ENCODE measurements at regions not wholly inside any gene's neighbourhood (a gene's known extent, or its start where the extent isn't known, plus 50 kb on each side); places are given as distances from the start of the nearest gene placed in this dataset.

GRCh38 chr20:1827510-1827973 is 67.7 kb upstream of the SIRPA start:
- ATAC-seq (no peak), DNase-seq (no peak)
- no peak overlapping the region for H3K4me3 ChIP-seq
- TF ChIP-seq POLR2A (IDR thresholded peaks at IDR 0.05), result no peak
- no peak for TF ChIP-seq CTCF (IDR thresholded peaks at IDR 0.05 in 4 of 5, conservative IDR thresholded peaks at IDR 0.05 in 1 of 5)
- H3K36me3 ChIP-seq, result no peaks in the 10 kb centered on the region
- peaks cover 7 to 8% of the 10 kb centered on the region in 2 donors for H3K4me1 ChIP-seq
- no peaks in the 10 kb centered on the region for H3K27me3 ChIP-seq
- intact Hi-C loops (cut with DNase I; ENCODE audit: low total_unique reads) (no loop called here), in situ Hi-C loops (cut with MboI; ENCODE audit: low sequenced_read_pairs in 4 of 4) (no loop called here)
- H3K9me3 ChIP-seq, result no peaks in the 10 kb centered on the region
- H3K27ac ChIP-seq, result no peak overlapping the region

- no peak overlapping the region for H3K4me3 ChIP-seq
- H3K4me1 ChIP-seq, result peaks cover 7 to 8% of the 10 kb centered on the region in 2 donors
- ATAC-seq (no peak), DNase-seq (no peak)
- H3K36me3 ChIP-seq, result no peaks in the 10 kb centered on the region
- H3K27me3 ChIP-seq, result no peaks in the 10 kb centered on the region
- H3K9me3 ChIP-seq, result no peaks in the 10 kb centered on the region
- TF ChIP-seq POLR2A (IDR thresholded peaks at IDR 0.05), result no peak
- TF ChIP-seq CTCF (IDR thresholded peaks at IDR 0.05 in 4 of 5, conservative IDR thresholded peaks at IDR 0.05 in 1 of 5), result no peak
- H3K27ac ChIP-seq, result no peak overlapping the region
- in situ Hi-C loops (cut with MboI; ENCODE audit: low sequenced_read_pairs in 4 of 4) (no loop called here), intact Hi-C loops (cut with DNase I; ENCODE audit: low total_unique reads) (no loop called here)
These were observed 69.2 kb upstream of the SIRPA start for GRCh38 chr20:1825938-1826445.

DNA sequence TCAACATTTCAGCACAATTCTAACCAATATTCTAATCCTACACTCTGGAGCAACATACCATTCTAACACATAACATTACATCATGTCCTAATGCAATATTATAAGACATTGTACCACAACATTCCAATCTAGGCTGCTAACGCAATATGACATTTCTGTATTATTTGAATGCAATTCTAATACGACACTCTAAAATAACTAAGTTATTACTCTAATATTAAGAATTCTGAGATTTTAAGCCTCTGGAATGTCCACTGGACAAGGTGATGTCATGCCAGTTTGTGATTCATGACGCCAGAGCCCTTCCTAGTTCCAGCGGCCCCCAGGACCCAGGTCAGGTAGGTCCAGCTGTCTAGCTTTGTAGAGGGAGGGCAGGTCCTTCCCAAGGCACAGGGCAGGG is 69.7 kb upstream of the SIRPA start:
- no peaks in the 10 kb centered on the region for H3K27me3 ChIP-seq
- H3K9me3 ChIP-seq, result no peaks in the 10 kb centered on the region
- ATAC-seq (no peak), DNase-seq (no peak)
- intact Hi-C loops (cut with DNase I; ENCODE audit: low total_unique reads), result no loop called here
- no peak for TF ChIP-seq POLR2A (IDR thresholded peaks at IDR 0.05)
- no peak for TF ChIP-seq CTCF (IDR thresholded peaks at IDR 0.05 in 4 of 5, conservative IDR thresholded peaks at IDR 0.05 in 1 of 5)
- H3K4me1 ChIP-seq, result peaks cover 7 to 8% of the 10 kb centered on the region in 2 donors
- no peak overlapping the region for H3K27ac ChIP-seq
- no peaks in the 10 kb centered on the region for H3K36me3 ChIP-seq
- H3K4me3 ChIP-seq, result no peak overlapping the region
- in situ Hi-C loops (cut with MboI; ENCODE audit: low sequenced_read_pairs in 4 of 4), result no loop called here

- no peaks in the 10 kb centered on the region for H3K36me3 ChIP-seq
- no peak for ATAC-seq
- peaks cover 2 to 9% of the 10 kb centered on the region in 2 donors for H3K4me1 ChIP-seq
- H3K4me3 ChIP-seq, result no peak overlapping the region
- intact Hi-C loops (cut with DNase I; ENCODE audit: low total_unique reads) (no loop called here), in situ Hi-C loops (cut with MboI; ENCODE audit: low sequenced_read_pairs in 4 of 4) (loop anchor here in 1 of 4 donors (25.0 kb wide), 1 partner anchor 112 kb away; no protein-coding TSS in a partner anchor)
- no peak for TF ChIP-seq CTCF (IDR thresholded peaks at IDR 0.05 in 4 of 5, conservative IDR thresholded peaks at IDR 0.05 in 1 of 5)
- TF ChIP-seq POLR2A (IDR thresholded peaks at IDR 0.05), result no peak
- DNase-seq, result no peak
- no peak overlapping the region for H3K27ac ChIP-seq
- no peaks in the 10 kb centered on the region for H3K9me3 ChIP-seq
- no peaks in the 10 kb centered on the region for H3K27me3 ChIP-seq
These were observed 70.4 kb upstream of the SIRPA start for GRCh38 chr20:1824834-1825233.

DNA sequence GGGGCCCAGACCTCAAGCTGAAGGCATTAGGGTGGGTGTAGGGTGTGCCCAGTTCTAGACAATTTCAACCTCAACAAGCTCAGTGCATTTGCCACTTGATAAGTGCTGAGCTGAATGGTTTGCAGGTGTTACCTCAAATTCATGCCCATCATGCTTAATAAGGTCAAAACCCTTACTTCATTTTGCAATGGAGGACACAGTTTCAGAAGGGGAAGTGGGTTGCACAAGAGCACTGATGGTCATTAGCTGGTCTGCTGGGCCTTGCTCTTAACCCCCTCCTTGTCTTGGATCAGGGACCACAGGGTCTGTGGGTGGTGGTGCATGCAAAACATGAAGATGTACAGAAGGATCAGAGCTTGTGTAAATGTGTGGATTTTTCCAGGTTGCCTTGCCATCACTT is 71.0 kb upstream of the SIRPA start:
- Histone ChIP-seq H3K4me3 (no peak overlapping the region), H3K27ac (no peak overlapping the region), H3K36me3 (no peaks in the 10 kb centered on the region), H3K9me3 (no peaks in the 10 kb centered on the region), H3K4me1 (peaks cover 7 to 16% of the 10 kb centered on the region in 2 donors), H3K27me3 (no peaks in the 10 kb centered on the region)
- in situ Hi-C loops (cut with MboI; ENCODE audit: low sequenced_read_pairs in 4 of 4), result loop anchor here in 1 of 4 donors (25.0 kb wide), 1 partner anchor 113 kb away; no protein-coding TSS in a partner anchor
- intact Hi-C loops (cut with DNase I; ENCODE audit: low total_unique reads), result no loop called here
- DNase-seq, result no peak
- TF ChIP-seq POLR2A (IDR thresholded peaks at IDR 0.05) (no peak), CTCF (IDR thresholded peaks at IDR 0.05 in 4 of 5, conservative IDR thresholded peaks at IDR 0.05 in 1 of 5) (no peak)
- ATAC-seq, result no peak

Data from gastrocnemius medialis (tissue), 4 donors.